ENCODE measurements at regions not wholly inside any gene's neighbourhood (a gene's known extent, or its start where the extent isn't known, plus 50 kb on each side); places are given as distances from the start of the nearest gene placed in this dataset.

- TF ChIP-seq CTCF (conservative IDR thresholded peaks at IDR 0.05) (no peak), EZH2 (IDR thresholded peaks at IDR 0.05; ENCODE audit: low read depth) (no peak)
These were observed 54.4 kb upstream of the KCND3 start for GRCh38 chr1:112043901-112044300.
